HepG2 (cell line): ENCODE measurements at regions not wholly inside any gene's neighbourhood (a gene's known extent, or its start where the extent isn't known, plus 50 kb on each side); places are given as distances from the start of the nearest gene placed in this dataset.

Experiments used
- ARNT ChIP-seq: fragments of 450-650 bp; IDR thresholded peaks from 2 replicates; pipeline ENCODE4 v1.6.1; 2017
- CSRNP1 ChIP-seq: sonication (generic); formaldehyde crosslinking; IDR thresholded peaks from 2 replicates; pipeline ENCODE4 v1.8.1; 2023; ENCODE audit warnings: mild to moderate bottlenecking, missing genetic modification reagents
- ELF3 ChIP-seq: IDR thresholded peaks from 2 replicates; pipeline ENCODE4 v1.6.1; 2016; ENCODE audit warnings: missing genetic modification reagents, missing compliant biosample characterization
- FOSL1 ChIP-seq: sonication (generic); formaldehyde crosslinking; IDR thresholded peaks from 2 replicates; pipeline ENCODE4 v1.9.0; 2021; ENCODE audit warnings: missing genetic modification reagents, borderline replicate concordance
- KDM2A ChIP-seq: sonication (generic); formaldehyde crosslinking; IDR thresholded peaks from 2 replicates; pipeline ENCODE4 v1.4.0; 2020; ENCODE audit warnings: low read depth, missing genetic modification reagents, borderline replicate concordance
- KDM5A ChIP-seq: fragments of 200-600 bp; sonication (generic); IDR thresholded peaks from 2 replicates; pipeline ENCODE4 v1.7.0; 2018; ENCODE audit warnings: antibody characterized with exemption, mild to moderate bottlenecking, low read length, borderline replicate concordance
- KLF12 ChIP-seq: sonication (generic); formaldehyde crosslinking; IDR thresholded peaks from 2 replicates; pipeline ENCODE4 v1.4.0; 2020; ENCODE audit warnings: missing genetic modification reagents, borderline replicate concordance
- MEIS2 ChIP-seq: sonication (generic); formaldehyde crosslinking; IDR thresholded peaks from 2 replicates; pipeline ENCODE4 v1.9.0; 2021; ENCODE audit warnings: mild to moderate bottlenecking, missing genetic modification reagents
- TCF7L2 ChIP-seq: IDR thresholded peaks from 2 replicates; pipeline ENCODE4 v1.6.1; 2011; ENCODE audit warnings: mild to moderate bottlenecking, low read depth, low read length, moderate library complexity
- TEAD3 ChIP-seq: optimal IDR thresholded peaks from 2 replicates; pipeline ENCODE3; 2016; ENCODE audit warnings: borderline replicate concordance
- ZNF20 ChIP-seq: sonication (generic); formaldehyde crosslinking; IDR thresholded peaks from 2 replicates; pipeline ENCODE4 v1.4.0; 2020; ENCODE audit warnings: mild to moderate bottlenecking, moderate library complexity, missing genetic modification reagents
- ZNF550 ChIP-seq: sonication (generic); formaldehyde crosslinking; IDR thresholded peaks from 2 replicates; pipeline ENCODE4 v1.4.0; 2020; ENCODE audit warnings: mild to moderate bottlenecking, missing genetic modification reagents, borderline replicate concordance
- ZNF782 ChIP-seq: sonication (generic); formaldehyde crosslinking; IDR thresholded peaks from 2 replicates; pipeline ENCODE4 v1.4.0; 2020; ENCODE audit warnings: missing genetic modification reagents, mild to moderate bottlenecking, borderline replicate concordance
- ZZZ3 ChIP-seq: sonication (generic); formaldehyde crosslinking; IDR thresholded peaks from 2 replicates; pipeline ENCODE4 v1.4.0; 2020; ENCODE audit warnings: missing genetic modification reagents, mild to moderate bottlenecking, borderline replicate concordance
- TF ChIP-seq, protein P1 (sequence below): conservative IDR thresholded peaks from 2 replicates; pipeline ENCODE4 v1.6.1; 2018; ENCODE audit warnings: missing genetic modification reagents
- TF ChIP-seq, protein P2 (sequence below): sonication (generic); formaldehyde crosslinking; IDR thresholded peaks from 2 replicates; pipeline ENCODE4 v1.5.0; 2020; ENCODE audit warnings: missing genetic modification reagents, mild to moderate bottlenecking, borderline replicate concordance
- TF ChIP-seq, protein P3 (sequence below): sonication (generic); formaldehyde crosslinking; IDR thresholded peaks from 2 replicates; pipeline ENCODE4 v1.5.1; 2020; ENCODE audit warnings: mild to moderate bottlenecking, missing genetic modification reagents, borderline replicate concordance
- TF ChIP-seq, protein P4 (sequence below): sonication (generic); formaldehyde crosslinking; IDR thresholded peaks from 2 replicates; pipeline ENCODE4 v1.4.0; 2020; ENCODE audit warnings: mild to moderate bottlenecking, missing genetic modification reagents
- TF ChIP-seq, protein P5 (sequence below): sonication (generic); formaldehyde crosslinking; IDR thresholded peaks from 2 replicates; pipeline ENCODE4 v1.5.0; 2020; ENCODE audit warnings: missing genetic modification reagents

GRCh38 chr4:104728380-104729122 lies 233.9 kb upstream of the CXXC4 start (continued):
- no peak for TF ChIP-seq CSRNP1 (CRISPR knock-in tag)
- no peak for TF ChIP-seq ZNF782 (CRISPR knock-in tag)
- TF ChIP-seq TEAD3 = peak; percentile 90
- no peak for TF ChIP-seq MEIS2 (CRISPR knock-in tag)
- peak; percentile 73 for TF ChIP-seq FOSL1
- TF ChIP-seq, protein P1, sequence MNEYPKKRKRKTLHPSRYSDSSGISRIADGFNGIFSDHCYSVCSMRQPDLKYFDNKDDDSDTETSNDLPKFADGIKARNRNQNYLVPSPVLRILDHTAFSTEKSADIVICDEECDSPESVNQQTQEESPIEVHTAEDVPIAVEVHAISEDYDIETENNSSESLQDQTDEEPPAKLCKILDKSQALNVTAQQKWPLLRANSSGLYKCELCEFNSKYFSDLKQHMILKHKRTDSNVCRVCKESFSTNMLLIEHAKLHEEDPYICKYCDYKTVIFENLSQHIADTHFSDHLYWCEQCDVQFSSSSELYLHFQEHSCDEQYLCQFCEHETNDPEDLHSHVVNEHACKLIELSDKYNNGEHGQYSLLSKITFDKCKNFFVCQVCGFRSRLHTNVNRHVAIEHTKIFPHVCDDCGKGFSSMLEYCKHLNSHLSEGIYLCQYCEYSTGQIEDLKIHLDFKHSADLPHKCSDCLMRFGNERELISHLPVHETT (CRISPR knock-in tag) = no peak
- no peak for TF ChIP-seq KDM5A
- TF ChIP-seq, protein P2, sequence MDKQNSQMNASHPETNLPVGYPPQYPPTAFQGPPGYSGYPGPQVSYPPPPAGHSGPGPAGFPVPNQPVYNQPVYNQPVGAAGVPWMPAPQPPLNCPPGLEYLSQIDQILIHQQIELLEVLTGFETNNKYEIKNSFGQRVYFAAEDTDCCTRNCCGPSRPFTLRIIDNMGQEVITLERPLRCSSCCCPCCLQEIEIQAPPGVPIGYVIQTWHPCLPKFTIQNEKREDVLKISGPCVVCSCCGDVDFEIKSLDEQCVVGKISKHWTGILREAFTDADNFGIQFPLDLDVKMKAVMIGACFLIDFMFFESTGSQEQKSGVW (CRISPR knock-in tag) = no peak
- TF ChIP-seq ARNT = no peak
- no peak for TF ChIP-seq KLF12 (CRISPR knock-in tag)
- TF ChIP-seq ZNF550 (CRISPR knock-in tag) = no peak
- TF ChIP-seq, protein P3, sequence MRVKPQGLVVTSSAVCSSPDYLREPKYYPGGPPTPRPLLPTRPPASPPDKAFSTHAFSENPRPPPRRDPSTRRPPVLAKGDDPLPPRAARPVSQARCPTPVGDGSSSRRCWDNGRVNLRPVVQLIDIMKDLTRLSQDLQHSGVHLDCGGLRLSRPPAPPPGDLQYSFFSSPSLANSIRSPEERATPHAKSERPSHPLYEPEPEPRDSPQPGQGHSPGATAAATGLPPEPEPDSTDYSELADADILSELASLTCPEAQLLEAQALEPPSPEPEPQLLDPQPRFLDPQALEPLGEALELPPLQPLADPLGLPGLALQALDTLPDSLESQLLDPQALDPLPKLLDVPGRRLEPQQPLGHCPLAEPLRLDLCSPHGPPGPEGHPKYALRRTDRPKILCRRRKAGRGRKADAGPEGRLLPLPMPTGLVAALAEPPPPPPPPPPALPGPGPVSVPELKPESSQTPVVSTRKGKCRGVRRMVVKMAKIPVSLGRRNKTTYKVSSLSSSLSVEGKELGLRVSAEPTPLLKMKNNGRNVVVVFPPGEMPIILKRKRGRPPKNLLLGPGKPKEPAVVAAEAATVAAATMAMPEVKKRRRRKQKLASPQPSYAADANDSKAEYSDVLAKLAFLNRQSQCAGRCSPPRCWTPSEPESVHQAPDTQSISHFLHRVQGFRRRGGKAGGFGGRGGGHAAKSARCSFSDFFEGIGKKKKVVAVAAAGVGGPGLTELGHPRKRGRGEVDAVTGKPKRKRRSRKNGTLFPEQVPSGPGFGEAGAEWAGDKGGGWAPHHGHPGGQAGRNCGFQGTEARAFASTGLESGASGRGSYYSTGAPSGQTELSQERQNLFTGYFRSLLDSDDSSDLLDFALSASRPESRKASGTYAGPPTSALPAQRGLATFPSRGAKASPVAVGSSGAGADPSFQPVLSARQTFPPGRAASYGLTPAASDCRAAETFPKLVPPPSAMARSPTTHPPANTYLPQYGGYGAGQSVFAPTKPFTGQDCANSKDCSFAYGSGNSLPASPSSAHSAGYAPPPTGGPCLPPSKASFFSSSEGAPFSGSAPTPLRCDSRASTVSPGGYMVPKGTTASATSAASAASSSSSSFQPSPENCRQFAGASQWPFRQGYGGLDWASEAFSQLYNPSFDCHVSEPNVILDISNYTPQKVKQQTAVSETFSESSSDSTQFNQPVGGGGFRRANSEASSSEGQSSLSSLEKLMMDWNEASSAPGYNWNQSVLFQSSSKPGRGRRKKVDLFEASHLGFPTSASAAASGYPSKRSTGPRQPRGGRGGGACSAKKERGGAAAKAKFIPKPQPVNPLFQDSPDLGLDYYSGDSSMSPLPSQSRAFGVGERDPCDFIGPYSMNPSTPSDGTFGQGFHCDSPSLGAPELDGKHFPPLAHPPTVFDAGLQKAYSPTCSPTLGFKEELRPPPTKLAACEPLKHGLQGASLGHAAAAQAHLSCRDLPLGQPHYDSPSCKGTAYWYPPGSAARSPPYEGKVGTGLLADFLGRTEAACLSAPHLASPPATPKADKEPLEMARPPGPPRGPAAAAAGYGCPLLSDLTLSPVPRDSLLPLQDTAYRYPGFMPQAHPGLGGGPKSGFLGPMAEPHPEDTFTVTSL (CRISPR knock-in tag) = peak; percentile 96
- TF ChIP-seq, protein P4, sequence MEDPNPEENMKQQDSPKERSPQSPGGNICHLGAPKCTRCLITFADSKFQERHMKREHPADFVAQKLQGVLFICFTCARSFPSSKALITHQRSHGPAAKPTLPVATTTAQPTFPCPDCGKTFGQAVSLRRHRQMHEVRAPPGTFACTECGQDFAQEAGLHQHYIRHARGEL (CRISPR knock-in tag) = no peak
- no peak for TF ChIP-seq TCF7L2
- no peak for TF ChIP-seq ZNF20 (CRISPR knock-in tag)
- peak; percentile 66 for TF ChIP-seq ELF3 (CRISPR knock-in tag)
- TF ChIP-seq, protein P5, sequence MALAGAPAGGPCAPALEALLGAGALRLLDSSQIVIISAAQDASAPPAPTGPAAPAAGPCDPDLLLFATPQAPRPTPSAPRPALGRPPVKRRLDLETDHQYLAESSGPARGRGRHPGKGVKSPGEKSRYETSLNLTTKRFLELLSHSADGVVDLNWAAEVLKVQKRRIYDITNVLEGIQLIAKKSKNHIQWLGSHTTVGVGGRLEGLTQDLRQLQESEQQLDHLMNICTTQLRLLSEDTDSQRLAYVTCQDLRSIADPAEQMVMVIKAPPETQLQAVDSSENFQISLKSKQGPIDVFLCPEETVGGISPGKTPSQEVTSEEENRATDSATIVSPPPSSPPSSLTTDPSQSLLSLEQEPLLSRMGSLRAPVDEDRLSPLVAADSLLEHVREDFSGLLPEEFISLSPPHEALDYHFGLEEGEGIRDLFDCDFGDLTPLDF (CRISPR knock-in tag) = no peak
- TF ChIP-seq KDM2A (CRISPR knock-in tag) = no peak
- TF ChIP-seq ZZZ3 (CRISPR knock-in tag) = no peak
